DOHH2 (cell line): ENCODE measurements at regions not wholly inside any gene's neighbourhood (a gene's known extent, or its start where the extent isn't known, plus 50 kb on each side); places are given as distances from the start of the nearest gene placed in this dataset.
"Not testable (repeated sequence)": the region's sequence is repeated elsewhere in the genome, so short reads cannot be mapped to it uniquely, and the experiment has no call there.

ENCODE experiments used
- EZH2phosphoT487 ChIP-seq: fragments of 200-600 bp; sonication (generic); IDR thresholded peaks from 2 replicates; pipeline ENCODE4 v1.6.1; 2017; ENCODE audit warnings: borderline replicate concordance, mild to moderate bottlenecking, antibody characterized with exemption, low read length, moderate library complexity, mixed read lengths
- TF ChIP-seq, protein P1 (sequence below): fragments of 200-600 bp; sonication (generic); IDR thresholded peaks from one replicate; pipeline ENCODE4 v1.5.1; 2014; ENCODE audit warnings: antibody characterized with exemption, mild to moderate bottlenecking, low read depth, low read length; ENCODE audit not compliant: poor library complexity, severe bottlenecking

DNA sequence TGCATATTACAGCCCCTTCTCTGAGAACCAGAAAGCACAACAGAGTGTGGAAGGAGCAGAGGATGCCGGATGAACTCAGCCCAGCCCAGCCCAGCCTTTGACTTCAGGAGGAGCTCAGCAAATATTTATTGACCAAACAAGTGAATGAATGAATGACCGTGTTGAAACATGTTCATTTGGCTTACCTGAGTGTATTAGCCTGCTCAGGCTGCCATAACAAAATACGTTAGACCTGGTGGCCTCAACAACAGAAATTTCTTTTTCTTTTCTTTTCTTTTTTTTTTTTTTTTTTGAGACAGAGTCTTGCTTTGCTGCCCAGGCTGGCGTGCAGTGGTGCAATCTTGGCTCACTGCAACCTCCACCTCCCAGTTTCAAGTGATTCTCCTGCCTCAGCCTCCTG is 164.7 kb downstream of the RGS9 start:
- TF ChIP-seq, protein P1, sequence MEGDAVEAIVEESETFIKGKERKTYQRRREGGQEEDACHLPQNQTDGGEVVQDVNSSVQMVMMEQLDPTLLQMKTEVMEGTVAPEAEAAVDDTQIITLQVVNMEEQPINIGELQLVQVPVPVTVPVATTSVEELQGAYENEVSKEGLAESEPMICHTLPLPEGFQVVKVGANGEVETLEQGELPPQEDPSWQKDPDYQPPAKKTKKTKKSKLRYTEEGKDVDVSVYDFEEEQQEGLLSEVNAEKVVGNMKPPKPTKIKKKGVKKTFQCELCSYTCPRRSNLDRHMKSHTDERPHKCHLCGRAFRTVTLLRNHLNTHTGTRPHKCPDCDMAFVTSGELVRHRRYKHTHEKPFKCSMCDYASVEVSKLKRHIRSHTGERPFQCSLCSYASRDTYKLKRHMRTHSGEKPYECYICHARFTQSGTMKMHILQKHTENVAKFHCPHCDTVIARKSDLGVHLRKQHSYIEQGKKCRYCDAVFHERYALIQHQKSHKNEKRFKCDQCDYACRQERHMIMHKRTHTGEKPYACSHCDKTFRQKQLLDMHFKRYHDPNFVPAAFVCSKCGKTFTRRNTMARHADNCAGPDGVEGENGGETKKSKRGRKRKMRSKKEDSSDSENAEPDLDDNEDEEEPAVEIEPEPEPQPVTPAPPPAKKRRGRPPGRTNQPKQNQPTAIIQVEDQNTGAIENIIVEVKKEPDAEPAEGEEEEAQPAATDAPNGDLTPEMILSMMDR = not testable (repeated sequence)
- TF ChIP-seq EZH2phosphoT487 = not testable (repeated sequence)
